Gastrocnemius medialis (tissue), 4 donors: ENCODE measurements at regions not wholly inside any gene's neighbourhood (a gene's known extent, or its start where the extent isn't known, plus 50 kb on each side); places are given as distances from the start of the nearest gene placed in this dataset.

Source experiments
- ATAC-seq, 2 donors: fragments of 150-250 bp; one replicate each; pipeline ENCODE4 v1.9.1; 2016
- DNase-seq, 2 donors: peaks; one replicate each; pipeline ENCODE4 v3.0.0-alpha.2; 2019
- H3K27ac ChIP-seq, 4 donors: fragments of 200-600 bp; sonication (generic); 1 replicate in 1 of 4; 2 replicates in 3 of 4; pipeline ENCODE4 v1.5.1; 2016 to 2018; ENCODE audit warnings: mild to moderate bottlenecking in 2 of 4, moderate library complexity in 1 of 4
- H3K27me3 ChIP-seq, 3 donors: fragments of 200-600 bp; sonication (generic) in 2 of 3; 1 replicate in 1 of 3; 2 replicates in 2 of 3; pipeline versions ENCODE4 v1.5.1 to v1.6.0; 2016 to 2019; ENCODE audit warnings: mild to moderate bottlenecking in 1 of 3, moderate library complexity in 1 of 3
- H3K36me3 ChIP-seq, 2 donors: fragments of 200-600 bp; sonication (generic) in 1 of 2; one replicate each; pipeline ENCODE4 v1.5.1; 2017 to 2018
- H3K4me1 ChIP-seq, 2 donors: fragments of 200-600 bp; sonication (generic) in 1 of 2; one replicate each; pipeline ENCODE4 v1.5.1; 2016 to 2017; ENCODE audit warnings: mild to moderate bottlenecking in 2 of 2
- H3K4me3 ChIP-seq, 4 donors: fragments of 200-600 bp; sonication (generic) in 3 of 4; 1 replicate in 1 of 4; 2 replicates in 3 of 4; pipeline ENCODE4 v1.5.1; 2016 to 2019; ENCODE audit warnings: mild to moderate bottlenecking in 2 of 4
- H3K9me3 ChIP-seq, 3 donors: fragments of 200-600 bp; sonication (generic) in 2 of 3; 1 replicate in 1 of 3; 2 replicates in 2 of 3; pipeline ENCODE4 v1.5.1; 2016 to 2019
- CTCF ChIP-seq, 5 experiments: fragments of 450-650 bp in 3 of 5; fragments of 200-600 bp in 2 of 5; sonication (generic) in 2 of 5; IDR thresholded peaks in 4 of 5; conservative IDR thresholded peaks in 1 of 5; 1 replicate in 4 of 5; 2 replicates in 1 of 5; pipeline ENCODE4 v1.5.1; 2016 to 2019; ENCODE audit warnings: antibody characterized with exemption in 5 of 5, mild to moderate bottlenecking in 3 of 5, moderate library complexity in 3 of 5
- POLR2A ChIP-seq, 2 donors: fragments of 450-650 bp; IDR thresholded peaks; one replicate each; pipeline ENCODE4 v1.6.1; 2017; ENCODE audit warnings: antibody characterized with exemption in 2 of 2, mild to moderate bottlenecking in 2 of 2, moderate library complexity in 2 of 2
- in situ Hi-C, 4 donors: fragments of 200-750 bp; cut with MboI; loops; one replicate each; pipeline versions ENCODE4 v1.15.0 to v1.8.0; 2017; ENCODE audit warnings: low sequenced_read_pairs in 4 of 4
- intact Hi-C: fragments of 100-400 bp; cut with DNase I; formaldehyde crosslinking; loops from one replicate; pipeline ENCODE4 v1.15.1; 2023; ENCODE audit warnings: low total_unique reads

DNA sequence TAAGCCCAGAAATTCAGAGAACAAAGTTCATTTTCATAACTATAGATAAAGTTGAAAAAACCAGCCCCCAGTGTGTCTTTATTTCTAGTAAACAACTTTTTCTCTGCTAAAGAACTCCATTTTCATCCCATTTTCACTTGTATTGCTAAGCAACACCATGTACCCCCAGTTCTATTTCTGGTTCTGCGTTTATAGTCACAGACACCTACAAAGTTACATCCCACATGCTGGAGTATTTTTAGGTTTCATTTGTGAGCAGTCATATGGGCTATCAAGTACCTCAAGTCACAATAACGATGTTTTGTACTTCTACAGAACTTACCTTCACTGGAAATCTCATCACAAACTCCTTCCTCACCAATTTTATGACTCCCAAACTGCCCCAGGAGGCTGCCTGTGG, 236.5 kb downstream of the RSL24D1 start:
- H3K4me1 ChIP-seq: peaks cover 0 to 4% of the 10 kb centered on the region in 2 donors
- in situ Hi-C loops (loop anchor here in 1 of 4 donors (25.0 kb wide), 1 partner anchor 102 kb away; no protein-coding TSS in a partner anchor), intact Hi-C loops (no loop called here)
- peaks cover 0 to 9% (median 0%) of the 10 kb centered on the region in 3 donors for H3K9me3 ChIP-seq
- no peaks in the 10 kb centered on the region for H3K27me3 ChIP-seq
- H3K4me3 ChIP-seq: no peak overlapping the region
- TF ChIP-seq CTCF (IDR thresholded peaks at IDR 0.05 in 4 of 5, conservative IDR thresholded peaks at IDR 0.05 in 1 of 5) (no peak), POLR2A (IDR thresholded peaks at IDR 0.05) (no peak)
- no peak overlapping the region for H3K27ac ChIP-seq
- DNase-seq: no peak
- H3K36me3 ChIP-seq: no peaks in the 10 kb centered on the region
- no peak for ATAC-seq

GRCh38 chr15:54941417-54941816, 255.3 kb downstream of the RSL24D1 start:
- Histone ChIP-seq H3K4me3 (no peak overlapping the region), H3K27ac (no peak overlapping the region), H3K4me1 (no peaks in the 10 kb centered on the region), H3K9me3 (no peaks in the 10 kb centered on the region), H3K27me3 (no peaks in the 10 kb centered on the region), H3K36me3 (no peaks in the 10 kb centered on the region)
- DNase-seq (no peak), ATAC-seq (no peak)
- intact Hi-C loops (no loop called here), in situ Hi-C loops (no loop called here)
- no peak for TF ChIP-seq POLR2A (IDR thresholded peaks at IDR 0.05)
- TF ChIP-seq CTCF (IDR thresholded peaks at IDR 0.05 in 4 of 5, conservative IDR thresholded peaks at IDR 0.05 in 1 of 5): no peak

DNA sequence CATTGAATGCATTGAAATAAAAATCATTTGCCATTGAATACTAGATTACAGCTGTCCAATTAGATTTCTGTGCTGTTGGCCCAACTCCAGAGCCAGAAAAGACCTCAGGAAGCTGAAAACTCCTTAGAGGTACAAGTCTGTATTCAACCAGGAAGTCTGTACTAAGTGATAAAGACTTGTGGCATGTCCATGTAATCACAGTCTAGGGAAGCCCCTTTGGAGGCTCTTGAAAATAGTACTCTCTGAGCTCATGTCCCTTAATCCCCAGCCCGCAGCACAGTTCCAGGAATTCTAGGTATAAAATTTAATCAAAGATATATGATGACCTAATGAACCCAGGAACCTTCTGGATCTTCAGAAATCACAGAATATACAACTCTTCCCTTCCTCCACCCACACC, 279.4 kb downstream of the RSL24D1 start:
- no peaks in the 10 kb centered on the region for H3K4me1 ChIP-seq
- no peaks in the 10 kb centered on the region for H3K9me3 ChIP-seq
- TF ChIP-seq POLR2A (IDR thresholded peaks at IDR 0.05) (no peak), CTCF (IDR thresholded peaks at IDR 0.05 in 4 of 5, conservative IDR thresholded peaks at IDR 0.05 in 1 of 5) (no peak)
- DNase-seq (no peak), ATAC-seq (no peak)
- in situ Hi-C loops: no loop called here
- intact Hi-C loops: no loop called here
- no peaks in the 10 kb centered on the region for H3K27me3 ChIP-seq
- H3K27ac ChIP-seq: no peak overlapping the region
- no peak overlapping the region for H3K4me3 ChIP-seq
- H3K36me3 ChIP-seq: no peaks in the 10 kb centered on the region

DNA sequence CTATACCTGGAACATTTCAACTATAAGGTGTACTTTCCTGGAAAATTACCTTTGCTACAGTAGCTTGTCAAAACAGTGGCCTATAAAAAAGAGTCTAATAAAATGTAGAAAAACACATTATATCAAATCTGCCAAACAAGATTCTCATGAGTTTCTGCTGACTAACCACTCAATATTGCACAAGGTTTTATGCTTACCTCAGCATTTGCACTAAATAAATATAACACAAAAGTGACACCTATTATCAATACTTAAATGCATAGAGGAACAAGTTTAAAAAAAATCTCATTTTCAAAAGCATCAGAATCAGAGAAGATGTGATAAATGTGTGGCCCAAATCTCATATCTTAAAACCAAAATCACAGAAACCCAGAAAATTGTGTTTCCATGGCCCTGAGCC, 281.4 kb downstream of the RSL24D1 start:
- DNase-seq (no peak), ATAC-seq (no peak)
- Histone ChIP-seq H3K9me3 (no peaks in the 10 kb centered on the region), H3K4me3 (no peak overlapping the region), H3K27ac (no peak overlapping the region), H3K27me3 (no peaks in the 10 kb centered on the region), H3K36me3 (no peaks in the 10 kb centered on the region), H3K4me1 (no peaks in the 10 kb centered on the region)
- in situ Hi-C loops: no loop called here
- intact Hi-C loops: no loop called here
- TF ChIP-seq POLR2A (IDR thresholded peaks at IDR 0.05): no peak
- no peak for TF ChIP-seq CTCF (IDR thresholded peaks at IDR 0.05 in 4 of 5, conservative IDR thresholded peaks at IDR 0.05 in 1 of 5)

DNA sequence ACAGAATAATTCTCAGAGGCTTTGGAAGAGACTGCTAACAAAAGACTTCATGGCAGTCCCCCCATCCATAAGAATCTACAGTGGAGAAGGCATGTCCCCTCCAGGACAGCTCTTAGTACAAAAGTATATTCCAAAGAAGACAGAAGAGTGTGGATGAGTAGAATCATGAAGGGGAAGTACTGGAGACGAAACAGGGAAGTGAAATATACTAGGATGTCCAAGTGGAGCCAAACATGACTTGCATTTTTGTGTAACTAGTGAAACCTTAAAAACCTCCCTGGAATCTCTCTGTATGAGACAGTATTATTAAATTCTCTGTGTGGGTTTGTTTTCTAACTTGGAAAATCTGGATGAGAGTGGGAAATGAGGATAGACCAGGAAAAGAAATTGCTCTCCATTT, 312.4 kb downstream of the RSL24D1 start:
- intact Hi-C loops: no loop called here
- in situ Hi-C loops: no loop called here

More for the DNA sequence above, 312.4 kb downstream of the RSL24D1 start:
- Histone ChIP-seq H3K27me3 (no peaks in the 10 kb centered on the region), H3K27ac (no peak overlapping the region), H3K36me3 (no peaks in the 10 kb centered on the region), H3K4me3 (no peak overlapping the region), H3K4me1 (no peaks in the 10 kb centered on the region), H3K9me3 (no peaks in the 10 kb centered on the region)
- ATAC-seq (no peak), DNase-seq (no peak)
- TF ChIP-seq CTCF (IDR thresholded peaks at IDR 0.05 in 4 of 5, conservative IDR thresholded peaks at IDR 0.05 in 1 of 5): no peak
- no peak for TF ChIP-seq POLR2A (IDR thresholded peaks at IDR 0.05)
